HS-27A (cell line): ENCODE measurements at regions not wholly inside any gene's neighbourhood (a gene's known extent, or its start where the extent isn't known, plus 50 kb on each side); places are given as distances from the start of the nearest gene placed in this dataset.
"Not testable (repeated sequence)": the region's sequence is repeated elsewhere in the genome, so short reads cannot be mapped to it uniquely, and the experiment has no call there.

Experiments used
- DNase-seq: peaks from one replicate; pipeline ENCODE4 v3.0.0-alpha.2; 2012; ENCODE audit warnings: low read depth, missing footprints

- no peak for DNase-seq
Measured at GRCh38 chr6:76516924-76517323, 444.5 kb upstream of the IMPG1 start.

DNA sequence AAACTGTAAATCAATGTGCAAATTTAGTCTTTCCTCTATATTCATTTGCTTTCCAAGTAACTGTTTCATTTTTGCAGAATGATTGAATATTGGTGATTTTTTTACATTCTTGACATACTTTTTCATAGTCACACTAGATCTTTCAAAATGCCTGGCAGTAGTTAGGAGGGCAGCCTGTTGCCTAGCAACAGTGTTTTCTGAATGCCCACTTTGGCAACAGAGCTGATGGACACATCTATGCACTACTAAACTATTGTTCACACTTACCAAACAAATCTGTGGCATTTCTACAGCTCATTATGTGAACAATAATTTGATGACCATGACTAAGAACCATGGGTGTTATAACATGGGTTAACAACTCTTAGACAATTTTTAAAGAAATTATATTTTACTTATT, 438.0 kb upstream of the IMPG1 start:
- DNase-seq, result no peak

DNA sequence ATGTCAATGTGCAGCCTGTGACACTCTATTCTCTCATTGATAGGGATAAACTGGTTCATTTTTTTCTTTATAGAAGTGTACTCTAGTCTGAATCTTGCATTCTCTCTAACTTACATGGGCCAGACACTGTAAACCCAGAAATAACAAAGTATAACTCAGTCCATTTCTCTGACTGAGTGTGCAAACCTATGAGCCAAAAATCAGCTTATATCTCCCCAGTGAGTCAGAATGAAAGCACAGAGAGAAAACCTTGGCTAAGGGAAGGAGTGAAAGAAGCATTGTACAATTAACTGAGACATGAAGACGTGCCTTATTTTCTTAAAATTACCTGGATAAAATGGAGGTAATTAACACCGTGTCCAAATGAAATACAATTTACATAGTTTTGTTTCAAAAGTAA, 436.9 kb upstream of the IMPG1 start:
- no peak for DNase-seq

- no peak for DNase-seq
Measured at GRCh38 chr6:76506808-76507207, 434.3 kb upstream of the IMPG1 start.

DNA sequence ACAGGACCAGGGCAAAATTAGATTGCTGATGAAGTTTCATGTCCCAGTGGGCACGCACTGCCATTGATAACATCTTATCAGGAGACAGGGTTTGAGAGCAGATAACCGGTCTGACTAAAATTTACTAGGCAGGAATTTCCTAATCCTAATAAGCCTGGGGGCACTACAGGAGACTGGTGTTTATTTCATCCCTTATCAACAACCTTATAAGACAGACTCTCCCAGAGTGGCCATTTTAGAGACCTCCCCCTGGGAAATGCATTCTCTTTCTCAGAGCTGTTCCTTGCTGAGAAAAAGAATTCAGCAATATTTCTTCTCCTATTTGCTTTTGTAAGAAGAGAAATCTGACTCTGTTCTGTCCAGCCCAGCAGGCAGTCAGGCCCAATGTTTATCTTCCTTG, 423.4 kb upstream of the IMPG1 start:
- DNase-seq, result no peak

GRCh38 chr6:76491376-76491775, 418.9 kb upstream of the IMPG1 start:
- not testable (repeated sequence) for DNase-seq

DNA sequence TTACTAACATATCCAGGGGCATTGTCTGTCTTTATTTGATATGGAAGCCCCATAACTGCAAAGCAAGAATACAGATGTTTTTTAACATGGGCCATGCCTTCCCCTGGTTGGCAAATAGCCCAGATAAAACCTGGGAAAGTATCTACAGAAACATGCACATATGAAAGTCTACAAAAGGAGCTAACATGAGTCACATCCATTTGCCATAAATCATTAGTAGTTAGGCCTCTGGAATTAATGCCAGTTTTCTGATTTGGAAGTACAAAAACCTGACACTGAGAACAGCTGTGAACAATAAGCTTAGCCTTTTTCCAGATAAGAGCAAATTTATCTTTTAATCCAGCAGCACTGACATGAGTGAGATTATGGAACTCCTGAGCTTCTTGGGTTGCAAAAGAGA, 418.0 kb upstream of the IMPG1 start:
- no peak for DNase-seq

GRCh38 chr6:76481101-76481500, 408.6 kb upstream of the IMPG1 start:
- no peak for DNase-seq

- no peak for DNase-seq
Measured at GRCh38 chr6:76472858-76473257, 400.4 kb upstream of the IMPG1 start.

GRCh38 chr6:76466286-76466685, 393.8 kb upstream of the IMPG1 start:
- DNase-seq, result no peak

GRCh38 chr6:76465410-76465809, 392.9 kb upstream of the IMPG1 start:
- no peak for DNase-seq

DNA sequence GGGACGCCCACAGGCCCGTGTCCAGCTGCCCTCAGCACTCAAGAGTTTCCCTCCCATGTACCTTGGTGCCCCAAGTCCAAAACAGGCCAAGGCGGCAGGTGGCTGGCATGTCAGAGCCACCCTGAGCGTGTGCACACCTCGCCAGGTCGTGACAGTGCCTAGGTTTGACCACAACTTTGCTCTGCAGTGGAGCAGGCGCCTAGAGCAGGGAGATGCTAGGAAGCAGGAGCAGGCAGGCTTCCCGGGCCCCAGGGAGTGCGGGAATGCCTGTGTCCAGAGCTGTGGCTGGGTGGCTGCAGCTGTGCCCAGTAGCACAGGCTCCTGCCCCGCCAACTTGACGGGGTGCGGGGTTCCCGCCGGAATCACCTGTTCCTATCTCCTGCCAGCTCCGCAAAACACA, 380.8 kb upstream of the IMPG1 start:
- no peak for DNase-seq

DNA sequence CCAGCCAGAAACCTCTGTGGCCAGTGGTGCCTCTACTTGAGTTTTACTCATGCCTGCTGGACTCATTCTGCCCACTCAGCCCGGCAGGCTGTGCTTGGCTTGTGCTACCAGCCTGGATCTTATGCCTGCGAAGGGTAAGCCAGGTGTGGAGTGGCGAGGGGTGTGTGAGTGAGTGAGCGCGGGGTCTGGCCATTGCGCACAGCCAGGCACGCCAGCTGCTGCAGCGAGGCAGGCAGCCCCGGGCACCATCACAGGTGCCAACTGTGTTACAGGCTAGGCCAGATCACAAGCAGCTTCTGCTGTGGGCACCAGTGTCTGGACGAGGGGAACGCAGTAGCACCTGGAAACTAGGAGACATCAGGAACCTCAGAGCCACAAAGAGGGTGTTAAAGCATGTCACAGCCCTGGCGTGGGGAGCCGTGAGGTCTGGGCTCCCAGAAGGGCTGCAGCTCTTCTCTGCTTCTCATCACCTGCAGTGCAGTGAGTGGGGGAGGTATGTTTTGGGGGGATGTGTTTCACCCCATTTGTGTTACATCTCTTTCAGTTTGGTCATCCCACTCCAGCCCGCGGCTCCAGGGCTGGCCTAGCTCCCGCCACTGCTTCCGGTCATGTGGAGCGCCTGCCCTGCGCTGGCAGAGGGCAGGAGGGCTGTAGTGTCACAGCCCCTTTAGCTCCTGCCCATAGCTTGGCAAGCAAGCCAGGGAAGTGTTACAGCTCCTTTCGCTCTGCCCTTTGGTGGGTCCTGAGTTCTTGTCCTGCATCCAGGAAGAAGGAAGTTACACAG, 379.7 kb upstream of the IMPG1 start:
- DNase-seq, result no peak

DNA sequence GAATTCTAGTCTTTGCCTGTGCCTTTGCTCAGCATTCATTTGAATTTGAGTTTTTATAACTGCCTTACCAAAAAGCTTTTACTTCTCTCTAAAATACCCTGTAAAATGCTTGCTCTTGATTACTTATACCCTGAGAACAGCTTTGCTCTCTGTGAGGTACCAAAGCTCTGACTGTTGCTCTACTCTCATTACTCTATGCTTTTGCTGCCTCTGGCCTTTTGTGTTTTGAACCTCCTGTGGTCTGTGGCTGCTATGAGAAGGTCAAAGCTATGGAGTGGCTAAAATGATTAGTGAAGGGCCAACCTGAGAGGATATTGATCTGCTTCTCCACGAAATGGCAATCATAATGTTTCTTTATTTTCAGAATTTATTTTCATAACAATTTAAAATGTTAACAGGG, 375.6 kb upstream of the IMPG1 start:
- DNase-seq, result no peak

- no peak for DNase-seq
Measured at GRCh38 chr6:76441875-76442274, 369.4 kb upstream of the IMPG1 start.

DNA sequence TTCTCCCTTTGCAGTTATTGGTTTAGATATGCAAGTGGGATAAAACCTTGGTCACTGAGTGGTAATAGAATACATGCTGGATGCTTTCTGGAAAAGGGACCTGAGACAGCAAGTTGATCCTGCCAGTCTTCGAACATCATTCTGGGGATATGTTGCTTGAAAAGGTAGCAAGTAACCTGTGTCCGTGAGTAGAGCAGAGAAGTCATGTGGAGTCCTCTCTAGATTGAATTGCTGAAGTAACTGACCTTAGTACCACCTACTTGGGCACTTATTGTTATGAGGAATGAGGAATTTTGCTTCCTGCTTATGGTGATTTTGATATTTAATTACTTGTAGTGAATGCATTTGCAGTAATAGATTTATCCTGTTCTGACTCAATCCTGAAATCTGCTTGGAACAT, 367.3 kb upstream of the IMPG1 start:
- no peak for DNase-seq

- no peak for DNase-seq
Measured at GRCh38 chr6:76438768-76439167, 366.3 kb upstream of the IMPG1 start.

GRCh38 chr6:76435174-76435573, 362.7 kb upstream of the IMPG1 start:
- no peak for DNase-seq

GRCh38 chr6:76422511-76423213, 350.2 kb upstream of the IMPG1 start:
- DNase-seq, result no peak

- DNase-seq, result no peak
Measured at GRCh38 chr6:76420094-76420493, 347.6 kb upstream of the IMPG1 start.

GRCh38 chr6:76418560-76419223, 346.2 kb upstream of the IMPG1 start:
- DNase-seq, result no peak

DNA sequence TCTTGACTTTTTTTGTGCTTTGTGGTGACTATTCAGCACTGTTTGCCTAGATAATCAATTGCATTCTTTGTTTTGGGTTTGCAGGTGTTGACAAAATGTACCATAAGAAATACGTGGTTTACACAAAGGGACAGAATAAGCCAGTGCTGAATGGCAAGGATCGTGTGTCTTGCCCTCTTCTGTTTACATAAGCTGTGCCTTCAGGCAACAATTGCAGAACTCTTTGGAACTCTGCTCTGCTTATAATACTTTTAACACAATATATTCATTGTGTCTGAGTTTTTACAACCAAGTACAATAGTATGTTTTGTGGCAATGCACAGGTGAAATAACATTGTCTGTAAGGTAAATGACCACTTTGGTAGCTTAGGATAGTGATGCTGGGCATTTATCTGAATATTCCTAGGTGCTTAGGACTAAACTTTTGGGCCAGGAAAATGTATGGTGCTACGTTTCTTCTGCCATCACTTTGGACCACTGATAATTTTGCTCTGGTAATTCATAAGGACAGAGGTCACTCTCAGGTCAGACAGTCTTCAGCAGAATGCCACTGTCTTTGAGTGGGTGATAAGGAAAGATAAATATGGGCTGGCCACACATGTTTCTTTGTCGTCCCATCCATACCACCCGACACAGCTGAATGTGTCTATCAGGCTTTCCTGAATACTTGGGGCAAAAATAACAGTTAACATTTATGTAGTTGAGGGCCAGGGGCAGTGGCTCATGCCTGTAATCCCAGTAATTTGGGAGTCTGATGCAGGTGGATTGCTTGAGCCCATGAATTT, 344.6 kb upstream of the IMPG1 start:
- no peak for DNase-seq
